Fibroblast of lung (primary cell): ENCODE measurements at regions not wholly inside any gene's neighbourhood (a gene's known extent, or its start where the extent isn't known, plus 50 kb on each side); places are given as distances from the start of the nearest gene placed in this dataset.

Source experiments
- DNase-seq, 2 donors: peaks; one replicate each; pipeline versions ENCODE4 v3.0.0 to v3.0.0-alpha.2; 2010; ENCODE audit warnings: low read depth in 2 of 2
- H2AFZ ChIP-seq: 2 replicates; pipeline ENCODE4 v1.5.1; 2012; ENCODE audit warnings: low read length, control low read depth, inconsistent platforms
- H3K27ac ChIP-seq: 2 replicates; pipeline ENCODE4 v1.5.1; 2011; ENCODE audit warnings: low read length, control low read depth; ENCODE audit not compliant: insufficient read depth
- H3K27me3 ChIP-seq: 2 replicates; pipeline ENCODE4 v1.5.1; 2011; ENCODE audit warnings: mild to moderate bottlenecking, low read length; ENCODE audit not compliant: control insufficient read depth, insufficient read depth
- H3K36me3 ChIP-seq: 2 replicates; pipeline ENCODE4 v1.5.1; 2011; ENCODE audit warnings: low read length; ENCODE audit not compliant: control insufficient read depth, insufficient read depth
- H3K4me1 ChIP-seq: 2 replicates; pipeline ENCODE4 v1.5.1; 2011; ENCODE audit warnings: low read length; ENCODE audit not compliant: control insufficient read depth, insufficient read depth; ENCODE audit errors: extremely low read depth
- H3K4me2 ChIP-seq: 2 replicates; pipeline ENCODE4 v1.5.1; 2011; ENCODE audit warnings: low read length, control low read depth; ENCODE audit not compliant: insufficient read depth; ENCODE audit errors: extremely low read depth
- H3K4me3 ChIP-seq, 4 experiments: fragments of 200-600 bp in 1 of 4; sonication (generic) in 1 of 4; replicated peaks in 1 of 4; 2 replicates each; pipeline ENCODE4 v1.5.1; 2011 to 2016; ENCODE audit warnings: low read length in 4 of 4, low read depth in 3 of 4, mild to moderate bottlenecking in 3 of 4, control low read depth in 2 of 4, inconsistent platforms in 1 of 4, mixed read lengths in 1 of 4; ENCODE audit not compliant: insufficient read depth in 1 of 4; ENCODE audit errors: control extremely low read depth in 1 of 4
- H3K79me2 ChIP-seq: 2 replicates; pipeline ENCODE4 v1.5.1; 2012; ENCODE audit warnings: mild to moderate bottlenecking, low read length, inconsistent platforms; ENCODE audit not compliant: control insufficient read depth, insufficient read depth
- H3K9ac ChIP-seq: 2 replicates; pipeline ENCODE4 v1.5.1; 2011; ENCODE audit warnings: mild to moderate bottlenecking, low read length, control low read depth; ENCODE audit not compliant: insufficient read depth
- H3K9me3 ChIP-seq: 2 replicates; pipeline ENCODE4 v1.5.1; 2012; ENCODE audit warnings: low read depth, low read length; ENCODE audit not compliant: control insufficient read depth, insufficient read depth
- H4K20me1 ChIP-seq: 2 replicates; pipeline ENCODE4 v1.5.1; 2011; ENCODE audit warnings: low read length; ENCODE audit not compliant: control insufficient read depth, insufficient read depth; ENCODE audit errors: extremely low read depth
- CTCF ChIP-seq, 2 donors: IDR thresholded peaks in 1 of 2; conservative IDR thresholded peaks in 1 of 2; 1 replicate in 1 of 2; 2 replicates in 1 of 2; pipeline ENCODE4 v1.5.1; 2011 to 2012; ENCODE audit warnings: low read length in 2 of 2, control low read depth in 1 of 2, inconsistent platforms in 1 of 2, low read depth in 1 of 2, mild to moderate bottlenecking in 1 of 2
- EZH2 ChIP-seq: IDR thresholded peaks from 2 replicates; pipeline ENCODE4 v1.5.1; 2012; ENCODE audit warnings: low read length, control low read depth, mild to moderate bottlenecking; ENCODE audit errors: missing control alignments

- Histone ChIP-seq H3K9me3 (no peaks in the 10 kb centered on the region), H3K27ac (no peak overlapping the region), H3K4me1 (no peaks in the 10 kb centered on the region), H3K4me2 (no peak overlapping the region), H2AFZ (no peak overlapping the region), H3K36me3 (no peaks in the 10 kb centered on the region), H3K27me3 (no peaks in the 10 kb centered on the region), H3K79me2 (no peaks in the 10 kb centered on the region), H3K9ac (no peak overlapping the region), H3K4me3 (no peak overlapping the region), H4K20me1 (no peaks in the 10 kb centered on the region)
- no peak for DNase-seq
- no peak for TF ChIP-seq CTCF (conservative IDR thresholded peaks at IDR 0.05 in 1 of 2, IDR thresholded peaks at IDR 0.05 in 1 of 2; ENCODE audit: low read depth in 1 of 2, low read length in 2 of 2)
- no peak for TF ChIP-seq EZH2
These were observed 149.8 kb upstream of the MAF start for GRCh38 chr16:79750311-79750710.

GRCh38 chr16:79748629-79749028 is 148.1 kb upstream of the MAF start:
- TF ChIP-seq EZH2, result no peak
- TF ChIP-seq CTCF (conservative IDR thresholded peaks at IDR 0.05 in 1 of 2, IDR thresholded peaks at IDR 0.05 in 1 of 2; ENCODE audit: low read depth in 1 of 2, low read length in 2 of 2), result no peak
- Histone ChIP-seq H2AFZ (no peak overlapping the region), H3K27me3 (no peaks in the 10 kb centered on the region), H3K9me3 (no peaks in the 10 kb centered on the region), H3K4me2 (no peak overlapping the region), H3K36me3 (no peaks in the 10 kb centered on the region), H4K20me1 (no peaks in the 10 kb centered on the region), H3K4me3 (no peak overlapping the region), H3K79me2 (no peaks in the 10 kb centered on the region), H3K27ac (no peak overlapping the region), H3K9ac (no peak overlapping the region), H3K4me1 (no peaks in the 10 kb centered on the region)
- DNase-seq, result no peak

GRCh38 chr16:79747688-79748087 is 147.2 kb upstream of the MAF start:
- Histone ChIP-seq H3K4me2 (no peak overlapping the region), H3K79me2 (no peaks in the 10 kb centered on the region), H3K4me1 (no peaks in the 10 kb centered on the region), H3K27ac (no peak overlapping the region), H3K9ac (no peak overlapping the region), H3K4me3 (no peak overlapping the region), H3K9me3 (no peaks in the 10 kb centered on the region), H4K20me1 (no peaks in the 10 kb centered on the region), H3K27me3 (no peaks in the 10 kb centered on the region), H2AFZ (no peak overlapping the region), H3K36me3 (no peaks in the 10 kb centered on the region)
- TF ChIP-seq CTCF (conservative IDR thresholded peaks at IDR 0.05 in 1 of 2, IDR thresholded peaks at IDR 0.05 in 1 of 2; ENCODE audit: low read depth in 1 of 2, low read length in 2 of 2) (no peak), EZH2 (no peak)
- no peak for DNase-seq
